ENCODE measurements at regions not wholly inside any gene's neighbourhood (a gene's known extent, or its start where the extent isn't known, plus 50 kb on each side); places are given as distances from the start of the nearest gene placed in this dataset.

DNA sequence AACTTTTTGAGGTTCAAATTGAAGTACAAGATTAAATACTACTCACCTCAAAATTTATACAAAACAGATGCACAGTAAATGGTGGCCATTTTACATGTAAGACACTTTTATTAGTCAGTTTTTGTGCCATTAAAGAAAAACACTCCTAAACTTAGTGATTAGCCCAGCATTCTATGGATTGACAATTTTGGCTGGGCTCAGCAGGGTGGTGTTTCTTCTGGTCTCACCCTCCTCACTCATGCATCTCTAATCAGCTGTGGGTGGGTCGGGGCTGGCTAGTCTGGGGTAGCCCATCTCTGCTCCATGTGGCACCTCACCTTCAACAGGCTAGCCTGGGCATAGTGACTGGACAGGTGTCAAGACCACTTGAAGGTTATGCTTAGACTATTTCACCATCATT is 71.6 kb upstream of the BTBD3 start:
- H3K4me3 ChIP-seq (ENCODE audit: extremely low read depth in 1 of 4, insufficient read depth in 2 of 4, low read depth in 3 of 4, low read length in 4 of 4): no peak overlapping the region
- no peak overlapping the region for H3K4me2 ChIP-seq (ENCODE audit: insufficient read depth in 1 of 2, low read depth in 2 of 2, low read length in 2 of 2)
- H3K9ac ChIP-seq (replicated peaks in 1 of 4; ENCODE audit: extremely low read depth in 1 of 4, low read depth in 3 of 4, low read length in 3 of 4): no peak overlapping the region
- H2AK5ac ChIP-seq (ENCODE audit: low read depth, low read length): no peak overlapping the region
- H3K27me3 ChIP-seq (replicated peaks in 1 of 4; ENCODE audit: control insufficient read depth in 3 of 4, extremely low read depth in 1 of 4, insufficient read depth in 3 of 4, low read length in 3 of 4): no peaks in the 10 kb centered on the region; a peak in 1 of 7 replicates
- no peak overlapping the region for H3K14ac ChIP-seq (ENCODE audit: insufficient read length)
- ChIA-PET POLR2A (ENCODE audit: partially characterized antibody) (no interaction called here), CTCF (ENCODE audit: partially characterized antibody) (interaction anchor here (0.8 kb wide), 1 partner anchor 16 kb away, joined by 3 read pairs; no protein-coding TSS in a partner anchor)
- H3K18ac ChIP-seq (ENCODE audit: extremely low read depth, low read length): no peak overlapping the region
- H2BK120ac ChIP-seq (replicated peaks; ENCODE audit: low read depth, low read length): no peak overlapping the region
- no peak overlapping the region for H2BK12ac ChIP-seq (ENCODE audit: low read depth, low read length)
- no peak overlapping the region for H2BK20ac ChIP-seq (ENCODE audit: low read length)
- H3K36me3 ChIP-seq (ENCODE audit: control insufficient read depth in 2 of 4, insufficient read depth in 4 of 4, low read length in 3 of 4): no peaks in the 10 kb centered on the region
- no peak for FAIRE-seq
- no peak overlapping the region for H2AFZ ChIP-seq (ENCODE audit: low read length)
- H4K20me1 ChIP-seq (replicated peaks in 1 of 2; ENCODE audit: control insufficient read depth in 1 of 2, insufficient read depth in 2 of 2, low read length in 2 of 2): no peaks in the 10 kb centered on the region
- peaks cover 0 to 5% (median 1%) of the 10 kb centered on the region in 4 experiments; a peak in 1 of 7 replicates for H3K4me1 ChIP-seq (replicated peaks in 1 of 4; ENCODE audit: control insufficient read depth in 3 of 4, insufficient read depth in 4 of 4, low read length in 3 of 4)
- no peak for DNase-seq (ENCODE audit: low read depth in 1 of 2, low spot score in 2 of 2)
- H3K79me2 ChIP-seq (ENCODE audit: control insufficient read depth in 1 of 2, insufficient read depth in 2 of 2, low read length in 2 of 2): no peaks in the 10 kb centered on the region
- H4K5ac ChIP-seq (ENCODE audit: insufficient read length, low read depth, low read length): no peak overlapping the region
- H2BK5ac ChIP-seq (ENCODE audit: low read depth, low read length): no peak overlapping the region
- no peak overlapping the region for H3K27ac ChIP-seq (ENCODE audit: low read depth, low read length)
- no peak overlapping the region for H4K8ac ChIP-seq (ENCODE audit: extremely low read depth, insufficient read depth, low read length)
- H3K79me1 ChIP-seq (ENCODE audit: low read depth, low read length): no peaks in the 10 kb centered on the region
- H3K9me3 ChIP-seq (ENCODE audit: insufficient read depth in 2 of 2, low read depth in 1 of 2, low read length in 1 of 2): no peaks in the 10 kb centered on the region
- H3K23me2 ChIP-seq (ENCODE audit: low read depth, low read length): no peaks in the 10 kb centered on the region; the same call in 1 of the 2 replicates
- H3K56ac ChIP-seq (replicated peaks; ENCODE audit: insufficient read length, low read depth, low read length): no peak overlapping the region
- no peak overlapping the region for H2BK15ac ChIP-seq (ENCODE audit: low read length)
- H3K23ac ChIP-seq (ENCODE audit: insufficient read length): no peak overlapping the region
- no peak overlapping the region for H3K4ac ChIP-seq (replicated peaks; ENCODE audit: insufficient read length, low read depth, low read length)
- WGBS, 2 experiments (ENCODE audit: extremely low coverage in 1 of 2, insufficient coverage in 1 of 2, insufficient read length in 1 of 2, insufficient replicate concordance in 2 of 2, low coverage in 1 of 2, low lambda C conversion rate in 2 of 2, missing lambda C conversion rate in 1 of 2): 83% methylated on average over 1 of the region's 1 CpG; no CpG with 5 or more reads in 1 of the 2 experiments
- H4K91ac ChIP-seq (replicated peaks; ENCODE audit: insufficient read length, low read length): no peak overlapping the region
- TF ChIP-seq ASH2L (IDR thresholded peaks at IDR 0.05; ENCODE audit: low read length): no peak
- no peak for TF ChIP-seq MAFK (IDR thresholded peaks at IDR 0.05; ENCODE audit: low read depth, low read length)
- TF ChIP-seq CBX5 (IDR thresholded peaks at IDR 0.05; ENCODE audit: low read depth, low read length): no peak
- TF ChIP-seq BRCA1 (IDR thresholded peaks at IDR 0.05; ENCODE audit: low read depth, low read length): no peak
- no peak for TF ChIP-seq POLR2A (IDR thresholded peaks at IDR 0.05; ENCODE audit: control extremely low read depth in 1 of 2, low read depth in 2 of 2, low read length in 2 of 2)
- no peak for TF ChIP-seq ZNF274 (IDR thresholded peaks at IDR 0.05; ENCODE audit: borderline replicate concordance, extremely low read depth, low read length)
- no peak for TF ChIP-seq CTCF (IDR thresholded peaks at IDR 0.05; ENCODE audit: control extremely low read depth in 1 of 3, insufficient read depth in 1 of 3, low read depth in 1 of 3, low read length in 3 of 3)
- no peak for TF ChIP-seq CTBP2 (IDR thresholded peaks at IDR 0.05; ENCODE audit: borderline replicate concordance, insufficient read depth, insufficient read length, low read length)
- TF ChIP-seq SIN3A (conservative IDR thresholded peaks at IDR 0.05 in 1 of 2, IDR thresholded peaks at IDR 0.05 in 1 of 2; ENCODE audit: low read depth in 1 of 2, low read length in 2 of 2): no peak
- no peak for TF ChIP-seq KDM1A (IDR thresholded peaks at IDR 0.05; ENCODE audit: borderline replicate concordance, low read length)
- TF ChIP-seq SP2 (IDR thresholded peaks at IDR 0.05; ENCODE audit: low read length): no peak
- no peak for TF ChIP-seq SP1 (IDR thresholded peaks at IDR 0.05; ENCODE audit: low read depth, low read length)
- no peak for TF ChIP-seq CREB1 (IDR thresholded peaks at IDR 0.05)
- no peak for TF ChIP-seq SIRT6 (IDR thresholded peaks at IDR 0.05; ENCODE audit: low read length)

All from H1 (cell line).